Astrocyte of the spinal cord (primary cell): ENCODE measurements at regions not wholly inside any gene's neighbourhood (a gene's known extent, or its start where the extent isn't known, plus 50 kb on each side); places are given as distances from the start of the nearest gene placed in this dataset.

Experiments
- DNase-seq: peaks from one replicate; pipeline ENCODE4 v3.0.0; 2011; ENCODE audit warnings: low read depth, low spot score
- H3K4me3 ChIP-seq: 2 replicates; pipeline ENCODE4 v1.5.1; 2011; ENCODE audit warnings: low read depth, mild to moderate bottlenecking, low read length, moderate library complexity
- CTCF ChIP-seq: IDR thresholded peaks from 2 replicates; pipeline ENCODE4 v1.5.1; 2012; ENCODE audit warnings: low read depth, mild to moderate bottlenecking, low read length, inconsistent platforms
- in situ Hi-C: cut with HindIII; loops from 2 replicates; pipeline ENCODE4 v1.10.0; 2017; ENCODE audit warnings: low sequenced_read_pairs

GRCh38 chr2:221345516-221345915 lies 226.6 kb downstream of the EPHA4 start:
- no peak for DNase-seq
- in situ Hi-C loops, result no loop called here
- TF ChIP-seq CTCF, result no peak
- no peak overlapping the region for H3K4me3 ChIP-seq

DNA sequence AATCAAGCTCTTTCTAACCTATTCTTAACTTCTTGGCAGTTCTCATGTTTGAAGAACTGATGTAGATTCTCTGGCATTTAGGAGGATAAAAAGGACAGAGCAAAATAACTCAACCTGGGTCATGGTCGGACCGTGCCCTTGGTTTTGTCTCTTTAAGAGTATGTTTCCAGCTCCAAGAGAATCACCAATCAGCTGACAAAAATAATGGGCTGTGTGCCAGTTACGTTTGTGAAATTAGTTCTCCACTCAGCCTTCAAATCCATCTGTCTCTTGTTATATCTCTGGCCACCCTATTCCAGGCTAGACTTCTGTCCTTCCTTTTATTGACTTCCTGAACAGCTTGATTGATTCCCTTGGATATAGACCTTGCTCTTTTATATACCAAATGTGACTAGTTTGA lies 225.7 kb downstream of the EPHA4 start:
- DNase-seq, result no peak
- H3K4me3 ChIP-seq, result no peak overlapping the region
- TF ChIP-seq CTCF, result no peak
- in situ Hi-C loops, result no loop called here

DNA sequence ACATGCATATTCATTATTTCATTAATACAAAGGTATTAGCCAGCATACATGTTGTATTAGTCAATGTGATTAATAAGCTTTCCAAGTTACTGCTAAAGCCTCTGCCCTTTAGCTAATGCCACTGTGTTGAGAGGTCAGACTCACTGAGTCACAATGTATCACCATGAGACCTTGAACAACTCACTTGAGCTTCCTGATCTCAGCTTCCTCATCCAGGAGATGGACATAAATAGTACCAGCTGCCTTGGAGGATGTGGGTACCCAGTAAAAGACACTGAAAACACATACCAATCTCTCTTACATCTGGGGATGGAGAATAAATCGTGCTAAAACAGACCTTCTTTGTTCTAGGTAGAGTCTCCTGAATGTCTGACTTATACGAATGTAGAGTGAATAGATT lies 224.6 kb downstream of the EPHA4 start:
- no peak for DNase-seq
- TF ChIP-seq CTCF, result no peak
- H3K4me3 ChIP-seq, result no peak overlapping the region
- in situ Hi-C loops, result no loop called here

- DNase-seq, result no peak
- in situ Hi-C loops, result no loop called here
- H3K4me3 ChIP-seq, result no peak overlapping the region
- TF ChIP-seq CTCF, result no peak
Observed at GRCh38 chr2:221350616-221351015, 221.5 kb downstream of the EPHA4 start.

- no peak overlapping the region for H3K4me3 ChIP-seq
- TF ChIP-seq CTCF, result no peak
- in situ Hi-C loops, result no loop called here
- no peak for DNase-seq
Observed at GRCh38 chr2:221353201-221353600, 218.9 kb downstream of the EPHA4 start.

DNA sequence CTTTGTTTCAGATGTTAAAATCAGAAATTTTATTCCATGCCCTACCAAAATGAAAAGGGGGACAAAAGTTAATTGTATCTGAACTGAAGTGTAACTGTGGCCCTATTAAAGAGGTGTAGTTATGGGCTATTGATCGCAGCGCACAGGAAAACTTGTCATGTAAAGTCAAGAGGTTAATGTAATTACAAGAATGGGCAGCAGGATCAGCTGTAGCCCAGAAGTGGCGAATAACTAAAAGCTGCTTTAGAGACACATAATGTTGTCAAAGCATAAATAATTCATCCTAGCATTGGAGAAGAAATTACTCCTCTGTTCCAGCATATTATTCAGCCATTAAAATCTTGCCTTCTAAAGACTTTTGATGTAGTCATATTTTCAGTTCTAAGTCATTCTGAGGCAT lies 211.8 kb downstream of the EPHA4 start:
- H3K4me3 ChIP-seq, result no peak overlapping the region
- DNase-seq, result no peak
- in situ Hi-C loops, result no loop called here
- TF ChIP-seq CTCF, result no peak

- no peak for TF ChIP-seq CTCF
- H3K4me3 ChIP-seq, result no peak overlapping the region
- in situ Hi-C loops, result no loop called here
- no peak for DNase-seq
Observed at GRCh38 chr2:221360742-221361141, 211.4 kb downstream of the EPHA4 start.
